ENCODE measurements at regions not wholly inside any gene's neighbourhood (a gene's known extent, or its start where the extent isn't known, plus 50 kb on each side); places are given as distances from the start of the nearest gene placed in this dataset.

DNA sequence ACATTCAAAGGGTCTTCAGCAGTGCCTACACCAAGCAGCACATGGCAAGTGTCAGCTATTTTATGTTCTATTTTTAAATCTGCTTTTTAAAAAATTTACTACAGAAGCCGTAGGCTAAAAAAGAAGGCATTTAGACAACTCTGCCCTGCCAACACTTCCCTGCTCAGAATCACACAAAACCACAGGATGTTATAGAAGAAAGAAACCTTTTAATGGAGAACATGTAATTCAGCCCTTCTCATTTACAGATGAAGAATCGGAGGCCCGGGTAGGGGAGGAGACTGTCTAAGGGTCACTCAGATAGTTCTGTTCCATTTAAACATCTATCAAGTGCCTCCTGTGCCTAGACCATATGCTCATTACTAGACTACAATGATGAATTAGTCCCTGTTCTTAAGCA, 171.8 kb upstream of the NTF3 start:
- TF ChIP-seq, protein P1, sequence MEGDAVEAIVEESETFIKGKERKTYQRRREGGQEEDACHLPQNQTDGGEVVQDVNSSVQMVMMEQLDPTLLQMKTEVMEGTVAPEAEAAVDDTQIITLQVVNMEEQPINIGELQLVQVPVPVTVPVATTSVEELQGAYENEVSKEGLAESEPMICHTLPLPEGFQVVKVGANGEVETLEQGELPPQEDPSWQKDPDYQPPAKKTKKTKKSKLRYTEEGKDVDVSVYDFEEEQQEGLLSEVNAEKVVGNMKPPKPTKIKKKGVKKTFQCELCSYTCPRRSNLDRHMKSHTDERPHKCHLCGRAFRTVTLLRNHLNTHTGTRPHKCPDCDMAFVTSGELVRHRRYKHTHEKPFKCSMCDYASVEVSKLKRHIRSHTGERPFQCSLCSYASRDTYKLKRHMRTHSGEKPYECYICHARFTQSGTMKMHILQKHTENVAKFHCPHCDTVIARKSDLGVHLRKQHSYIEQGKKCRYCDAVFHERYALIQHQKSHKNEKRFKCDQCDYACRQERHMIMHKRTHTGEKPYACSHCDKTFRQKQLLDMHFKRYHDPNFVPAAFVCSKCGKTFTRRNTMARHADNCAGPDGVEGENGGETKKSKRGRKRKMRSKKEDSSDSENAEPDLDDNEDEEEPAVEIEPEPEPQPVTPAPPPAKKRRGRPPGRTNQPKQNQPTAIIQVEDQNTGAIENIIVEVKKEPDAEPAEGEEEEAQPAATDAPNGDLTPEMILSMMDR (conservative IDR thresholded peaks at IDR 0.05): no peak
- TF ChIP-seq ZFX (IDR thresholded peaks at IDR 0.05): no peak

Measured in C4-2B (cell line).